Activated CD8-positive, alpha-beta memory T cell treated with anti-CD3 and anti-CD28 coated beads for 4 hours (primary cell): ENCODE measurements at regions not wholly inside any gene's neighbourhood (a gene's known extent, or its start where the extent isn't known, plus 50 kb on each side); places are given as distances from the start of the nearest gene placed in this dataset.

Source experiments
- DNase-seq, 2 donors: peaks; one replicate each; pipeline ENCODE4 v3.0.0-alpha.2; 2020; ENCODE audit warnings: low read depth in 2 of 2

- no peak for DNase-seq
Observed at GRCh38 chr6:167774881-167775280, 51.8 kb upstream of the AFDN start.

DNA sequence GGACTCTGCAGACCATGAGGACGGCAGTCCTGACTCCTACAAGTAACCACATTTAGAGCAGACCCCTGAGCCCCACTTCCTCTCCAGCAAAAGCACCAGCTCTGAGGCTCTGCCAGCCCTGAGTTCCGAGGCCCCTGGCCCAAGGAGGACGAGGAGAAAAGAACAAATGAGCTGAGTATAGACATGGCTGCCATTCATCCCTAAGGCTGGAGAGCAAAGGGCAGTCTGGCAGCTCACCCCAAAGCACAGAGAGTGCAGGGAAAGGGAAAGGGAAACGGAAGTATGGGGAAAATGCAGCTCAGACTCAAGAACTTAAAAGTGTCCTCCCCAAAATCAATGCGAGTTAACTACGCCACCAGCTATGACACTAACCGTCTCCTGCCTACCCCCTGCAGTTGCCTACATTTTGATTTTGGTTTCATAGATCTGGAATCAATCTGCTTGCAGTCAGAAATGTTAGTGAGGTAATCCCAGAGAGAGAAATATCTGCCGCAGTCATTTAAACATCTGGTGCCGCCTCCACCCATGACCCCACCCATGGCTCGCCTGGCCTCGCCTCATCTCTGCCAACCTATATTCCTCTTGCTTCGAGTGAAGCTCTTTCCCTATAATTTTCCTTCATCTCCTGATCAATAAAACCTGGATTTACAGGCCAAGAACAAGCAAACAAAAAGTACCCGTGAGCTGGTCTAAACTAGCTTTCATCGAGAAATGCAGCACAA is 49.6 kb upstream of the AFDN start:
- DNase-seq = no peak
